ENCODE measurements at regions not wholly inside any gene's neighbourhood (a gene's known extent, or its start where the extent isn't known, plus 50 kb on each side); places are given as distances from the start of the nearest gene placed in this dataset.
A peak's percentile ranks its signal among the peaks of the same experiment; 100 is the strongest.
"Not testable (repeated sequence)": the region's sequence is repeated elsewhere in the genome, so short reads cannot be mapped to it uniquely, and the experiment has no call there.

DNA sequence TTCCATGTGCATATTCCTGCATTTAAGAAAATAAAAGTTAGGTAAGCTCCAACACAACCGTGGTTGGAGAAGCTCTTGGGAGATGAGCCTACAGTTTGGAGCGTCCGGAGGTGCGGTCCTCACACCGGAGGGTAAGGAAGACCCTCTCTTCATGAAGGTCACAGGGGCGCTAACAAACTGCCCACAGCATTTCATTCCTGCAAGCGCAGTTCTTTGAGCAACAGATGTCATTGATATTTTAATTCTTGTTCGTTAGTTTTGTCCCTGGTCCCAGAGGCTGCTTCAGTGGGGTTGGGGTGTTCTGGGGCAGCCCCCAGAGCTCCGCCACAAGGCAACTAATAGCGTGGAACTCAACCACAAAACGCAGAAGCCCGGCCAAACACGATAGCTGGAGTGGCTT lies 376.2 kb downstream of the IRX2 start:
- intact Hi-C loops (cut with DNase I): no loop called here
- DNase-seq (ENCODE audit: low spot score): no peak

GRCh38 chr5:2374703-2375102 lies 376.8 kb downstream of the IRX2 start:
- no peak for DNase-seq (ENCODE audit: low spot score)
- intact Hi-C loops (cut with DNase I): no loop called here

GRCh38 chr5:2373631-2374030 lies 377.8 kb downstream of the IRX2 start:
- DNase-seq (ENCODE audit: low spot score): no peak
- intact Hi-C loops (cut with DNase I): no loop called here

GRCh38 chr5:2371419-2371710 lies 380.1 kb downstream of the IRX2 start:
- intact Hi-C loops (cut with DNase I): no loop called here
- no peak for DNase-seq (ENCODE audit: low spot score)

DNA sequence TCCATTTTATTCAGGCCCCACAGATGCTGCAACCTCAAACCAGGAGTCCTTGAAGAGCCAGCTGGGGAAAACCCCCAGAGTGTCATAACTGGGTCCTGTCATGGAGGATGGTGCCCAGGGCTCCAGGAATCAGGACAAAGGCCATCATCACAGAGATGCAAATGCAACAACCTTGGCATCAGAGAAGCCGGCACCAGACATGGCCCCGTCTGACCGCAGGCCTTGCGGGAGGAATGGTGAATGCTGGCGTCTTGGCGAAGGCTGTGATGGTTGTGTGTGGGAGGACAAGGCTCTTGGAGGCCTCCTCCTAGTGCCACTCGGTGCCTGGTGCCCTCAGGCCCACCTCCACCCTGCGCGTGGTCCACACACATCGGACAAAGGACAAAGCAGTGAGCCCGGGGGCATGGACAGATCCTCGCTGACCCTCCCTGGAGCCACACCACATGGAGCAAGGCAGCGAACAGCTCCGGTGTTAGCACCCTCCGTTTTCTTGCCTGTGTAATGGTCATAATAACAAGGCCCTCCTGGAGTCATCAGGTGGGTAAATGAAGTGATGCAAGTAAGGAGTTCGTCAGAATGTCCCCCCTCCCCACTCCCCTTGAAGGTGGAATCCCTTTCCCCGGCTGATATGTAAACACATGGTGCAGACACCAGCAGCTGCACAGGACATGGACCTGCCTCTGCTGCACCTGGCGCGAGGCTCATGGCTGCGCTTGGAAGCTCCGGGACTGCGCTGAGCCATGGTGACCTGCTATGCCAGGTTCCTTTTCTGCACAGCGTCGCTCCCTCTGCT lies 380.7 kb downstream of the IRX2 start:
- intact Hi-C loops (cut with DNase I): no loop called here
- DNase-seq (ENCODE audit: low spot score): no peak

DNA sequence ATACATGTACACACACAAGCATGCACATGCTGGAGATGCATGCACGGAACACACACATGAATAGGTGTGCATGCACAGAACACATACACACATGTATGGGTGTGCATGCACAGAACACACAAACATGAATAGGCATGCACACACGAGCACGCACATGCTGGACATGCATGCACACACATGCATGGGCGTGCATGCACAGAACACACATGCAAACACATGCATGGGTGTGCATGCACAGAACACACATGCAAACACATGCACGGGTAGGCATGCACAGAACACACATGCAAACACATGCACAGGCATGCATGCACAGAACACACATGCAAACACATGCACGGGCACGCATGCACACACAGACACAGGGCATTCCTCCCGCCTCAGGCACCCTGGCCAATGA lies 382.3 kb downstream of the IRX2 start:
- no peak for DNase-seq (ENCODE audit: low spot score)
- intact Hi-C loops (cut with DNase I): no loop called here

DNA sequence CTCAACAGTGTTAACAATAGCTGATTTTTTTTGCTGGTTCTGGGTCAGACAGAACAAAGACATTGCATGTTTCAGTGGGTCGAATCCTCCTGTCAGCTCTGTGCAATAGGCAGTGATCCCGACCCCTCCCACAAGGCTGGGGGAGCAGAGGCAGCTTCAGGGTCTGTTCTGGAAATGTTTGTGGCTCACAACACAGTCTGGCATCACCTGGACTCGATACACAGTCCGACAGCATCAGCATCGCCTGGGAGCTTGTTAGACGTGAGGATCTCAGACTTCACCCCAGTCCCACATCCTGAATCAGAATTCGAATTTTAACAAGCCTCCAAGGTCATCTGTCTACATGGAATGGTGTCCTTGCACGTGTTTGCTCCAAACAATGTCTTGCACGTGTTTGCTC lies 384.7 kb downstream of the IRX2 start:
- DNase-seq (ENCODE audit: low spot score): no peak
- intact Hi-C loops (cut with DNase I): no loop called here

DNA sequence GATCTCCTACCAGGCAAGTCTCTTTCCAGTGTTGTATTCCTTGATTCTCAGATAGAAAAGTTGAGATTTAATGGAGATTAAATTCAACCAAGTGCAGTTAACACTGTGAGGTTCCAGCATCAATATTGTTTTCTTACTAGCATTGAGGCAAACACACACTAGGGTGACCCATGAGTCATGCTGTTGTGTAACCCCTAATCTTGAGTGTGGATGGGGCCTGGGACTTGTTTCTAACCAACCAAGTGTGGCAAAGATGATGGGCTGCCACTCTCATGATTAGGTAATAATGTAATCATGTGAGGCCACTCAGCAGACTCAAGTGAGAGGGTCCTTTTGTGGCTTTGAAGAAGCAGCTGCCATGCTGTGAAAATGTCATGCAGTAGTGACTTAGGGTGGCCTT lies 394.2 kb downstream of the IRX2 start:
- no peak for DNase-seq (ENCODE audit: low spot score)
- intact Hi-C loops (cut with DNase I): no loop called here

- intact Hi-C loops (cut with DNase I): no loop called here
Observed at GRCh38 chr5:2355859-2356258, 395.6 kb downstream of the IRX2 start.

GRCh38 chr5:2353871-2354440 lies 397.5 kb downstream of the IRX2 start:
- intact Hi-C loops (cut with DNase I): no loop called here

More at GRCh38 chr5:2355859-2356258, 395.6 kb downstream of the IRX2 start:
- DNase-seq (ENCODE audit: low spot score): no peak

GRCh38 chr5:2353211-2353610 lies 398.3 kb downstream of the IRX2 start:
- DNase-seq (ENCODE audit: low spot score): peak; percentile 15
- intact Hi-C loops (cut with DNase I): no loop called here

More at GRCh38 chr5:2353871-2354440, 397.5 kb downstream of the IRX2 start:
- peak; percentile 54 for DNase-seq (ENCODE audit: low spot score)

DNA sequence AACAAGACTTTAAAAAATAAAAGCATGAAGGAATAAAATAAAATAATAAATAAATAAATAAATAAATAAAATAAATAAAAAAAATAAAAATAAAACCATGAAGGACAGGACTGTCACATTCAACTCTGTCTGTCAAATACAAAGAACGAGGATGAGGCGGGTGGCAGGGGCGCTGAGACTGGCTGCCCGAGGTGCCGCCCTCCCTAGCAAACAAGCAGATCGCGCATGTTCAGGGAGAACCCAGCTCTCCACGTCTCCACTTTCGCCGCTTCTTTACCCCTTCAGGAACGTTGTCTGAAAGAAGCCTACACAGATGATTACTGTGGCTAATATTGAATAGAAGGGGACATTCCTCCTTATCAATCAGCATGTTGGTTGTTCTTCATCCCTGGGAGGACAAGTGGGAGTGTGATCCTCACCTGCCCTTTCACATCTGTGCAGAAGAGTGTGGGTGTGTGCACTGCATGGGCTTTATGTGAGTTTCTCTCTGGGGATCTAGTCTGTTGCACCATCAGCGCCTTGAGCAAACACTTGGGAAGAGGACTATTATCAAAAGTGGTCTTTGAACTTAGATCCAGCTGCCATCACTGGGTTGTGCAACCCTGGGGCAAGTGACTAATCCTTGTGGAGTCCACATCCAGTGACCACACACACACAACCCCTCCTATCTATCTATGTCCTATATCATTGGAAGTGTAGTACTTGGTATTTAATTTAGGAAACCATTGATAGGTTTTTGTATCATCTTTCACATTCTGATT lies 399.2 kb downstream of the IRX2 start:
- intact Hi-C loops (cut with DNase I): no loop called here
- peak; percentile 29 for DNase-seq (ENCODE audit: low spot score)

DNA sequence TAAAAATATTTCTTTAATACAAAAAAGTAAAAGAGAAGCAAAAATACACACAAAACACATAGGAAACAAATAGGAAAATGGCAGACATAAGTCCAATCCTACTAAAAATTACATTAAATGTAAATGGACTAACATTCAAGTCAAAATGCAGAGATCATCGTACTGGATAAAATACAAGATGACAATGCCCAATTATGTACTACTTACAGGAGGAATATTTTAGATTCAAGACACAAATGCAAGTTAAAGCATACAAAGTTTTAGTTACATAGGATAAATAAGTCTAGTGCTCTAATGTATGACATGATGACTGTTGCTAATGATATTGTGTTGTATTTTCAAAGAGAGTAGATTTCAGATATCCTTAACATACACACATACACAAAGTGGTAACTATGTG lies 401.7 kb downstream of the IRX2 start:
- intact Hi-C loops (cut with DNase I); DNase-seq (ENCODE audit: low spot score): not testable (repeated sequence)

GRCh38 chr5:2338686-2339085 lies 412.8 kb downstream of the IRX2 start:
- intact Hi-C loops (cut with DNase I): no loop called here
- DNase-seq (ENCODE audit: low spot score): no peak

GRCh38 chr5:2335733-2336515 lies 415.6 kb downstream of the IRX2 start:
- no peak for DNase-seq (ENCODE audit: low spot score)
- intact Hi-C loops (cut with DNase I): no loop called here

DNA sequence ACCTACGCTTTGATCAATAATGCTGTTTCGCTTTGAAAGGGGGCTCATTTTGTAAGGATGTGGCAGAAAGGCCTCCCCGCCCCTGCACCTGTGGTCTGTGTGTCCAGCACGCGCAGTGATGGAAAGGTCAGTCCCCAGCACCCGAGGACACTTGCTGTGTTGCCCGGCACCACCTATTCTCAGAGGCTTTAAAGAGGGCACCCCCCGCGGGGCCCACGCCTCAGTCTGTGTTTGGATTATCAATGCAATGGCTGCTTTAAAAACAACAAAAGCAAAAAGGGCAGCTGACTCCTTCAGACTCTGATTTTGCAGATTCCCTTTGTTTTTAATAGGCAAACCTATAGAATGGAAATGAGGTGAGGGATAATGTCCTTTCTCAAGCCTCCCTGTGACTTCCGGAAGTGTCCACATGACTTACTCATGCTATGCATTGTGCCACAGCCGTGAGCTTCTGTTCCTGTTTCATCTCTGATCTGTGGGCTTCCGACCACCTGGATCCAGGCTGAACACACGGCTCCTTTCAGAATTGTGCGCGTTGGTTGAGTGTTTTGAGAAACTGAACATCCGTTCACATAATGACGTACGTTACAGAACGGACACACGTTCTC lies 416.2 kb downstream of the IRX2 start:
- intact Hi-C loops (cut with DNase I): no loop called here
- DNase-seq (ENCODE audit: low spot score): no peak

- DNase-seq (ENCODE audit: low spot score): no peak
- intact Hi-C loops (cut with DNase I): no loop called here
Observed at GRCh38 chr5:2334719-2335118, 416.8 kb downstream of the IRX2 start.

- intact Hi-C loops (cut with DNase I): no loop called here
- no peak for DNase-seq (ENCODE audit: low spot score)
Observed at GRCh38 chr5:2333291-2333690, 418.2 kb downstream of the IRX2 start.

- intact Hi-C loops (cut with DNase I): no loop called here
- DNase-seq (ENCODE audit: low spot score): no peak
Observed at GRCh38 chr5:2332521-2332920, 419.0 kb downstream of the IRX2 start.

Data from cardiac septum (tissue), 1 donor.